ENCODE measurements at regions not wholly inside any gene's neighbourhood (a gene's known extent, or its start where the extent isn't known, plus 50 kb on each side); places are given as distances from the start of the nearest gene placed in this dataset.
A peak's percentile ranks its signal among the peaks of the same experiment; 100 is the strongest.

DNA sequence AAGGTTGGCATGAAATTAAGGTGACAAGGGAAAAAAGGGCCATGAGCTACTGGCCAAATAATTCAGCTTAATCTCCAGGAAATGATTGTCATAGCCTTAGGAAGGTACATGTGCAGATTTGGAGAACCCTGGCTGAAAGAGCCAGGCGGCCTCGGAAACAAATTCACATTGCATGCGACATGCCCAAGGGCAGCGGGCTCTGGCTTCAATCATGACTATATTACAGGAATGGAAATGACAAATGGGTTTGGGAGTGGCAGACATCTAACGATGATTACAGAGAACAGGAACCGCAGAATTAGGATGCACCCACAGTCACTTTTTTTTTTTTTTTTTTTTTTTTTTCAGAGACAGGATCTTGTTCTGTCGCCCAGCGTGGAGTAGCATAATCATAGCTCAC is 112.4 kb upstream of the SALL4 start:
- Histone ChIP-seq H3K9me3 (ENCODE audit: low read depth, low read length) (no peaks in the 10 kb centered on the region), H3K27ac (peak overlapping the region; percentile 26), H3K9ac (ENCODE audit: insufficient read length) (no peak overlapping the region), H3K4me3 (peak overlapping the region; percentile 56; the same call in 1 of the 2 replicates), H3K36me3 (ENCODE audit: insufficient read depth, low read length) (no peaks in the 10 kb centered on the region)
- no peak for TF ChIP-seq EZH2 (IDR thresholded peaks at IDR 0.05)
- TF ChIP-seq POLR2AphosphoS5 (IDR thresholded peaks at IDR 0.05; ENCODE audit: borderline replicate concordance, low read depth, low read length), result no peak
- TF ChIP-seq FOXP2 (optimal IDR thresholded peaks at IDR 0.05; ENCODE audit: control extremely low read depth, extremely low read length, insufficient read depth), result no peak
- no peak for DNase-seq (ENCODE audit: low read depth, low spot score)

DNA sequence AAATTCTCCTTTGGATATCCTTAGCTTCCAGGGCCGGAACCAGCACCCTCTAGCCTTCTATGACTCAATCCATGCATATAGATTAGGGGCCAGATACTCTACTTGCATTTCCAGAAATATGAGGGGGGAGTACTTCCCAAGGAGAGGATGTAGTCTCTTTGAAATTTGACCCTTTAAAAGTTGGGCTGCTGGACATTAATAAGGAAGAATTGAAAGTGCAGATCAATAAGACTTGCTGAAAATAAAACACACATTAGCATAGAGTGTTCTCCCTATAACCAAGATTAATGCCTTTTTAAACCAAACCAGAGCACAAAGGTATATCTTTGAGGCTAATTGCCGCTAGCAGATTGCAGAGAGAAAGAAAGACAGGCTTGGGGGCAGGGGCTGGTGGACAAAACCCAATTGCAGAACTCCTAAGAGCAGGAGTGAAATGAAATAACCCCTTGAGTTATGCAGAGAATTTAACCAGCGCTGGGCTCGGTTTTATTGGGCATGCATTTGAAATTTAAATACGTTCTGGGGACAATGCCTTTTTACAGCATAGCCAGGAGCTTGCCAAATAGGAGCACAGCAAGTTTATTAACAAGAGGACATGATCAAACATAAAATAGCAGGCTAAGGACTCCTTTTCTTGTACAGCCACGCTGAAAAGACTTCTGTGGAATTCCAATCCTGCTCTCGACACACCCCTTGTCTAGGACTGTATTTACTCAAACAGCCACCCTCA is 108.2 kb upstream of the SALL4 start:
- DNase-seq (ENCODE audit: low read depth, low spot score), result peak; percentile 65
- TF ChIP-seq POLR2AphosphoS5 (IDR thresholded peaks at IDR 0.05; ENCODE audit: borderline replicate concordance, low read depth, low read length), result no peak
- TF ChIP-seq EZH2 (IDR thresholded peaks at IDR 0.05), result no peak
- no peak for TF ChIP-seq FOXP2 (optimal IDR thresholded peaks at IDR 0.05; ENCODE audit: control extremely low read depth, extremely low read length, insufficient read depth)
- no peaks in the 10 kb centered on the region for H3K9me3 ChIP-seq (ENCODE audit: low read depth, low read length)
- H3K36me3 ChIP-seq (ENCODE audit: insufficient read depth, low read length), result no peaks in the 10 kb centered on the region
- H3K27ac ChIP-seq, result peak overlapping the region; percentile 65
- peak overlapping the region; percentile 44 for H3K9ac ChIP-seq (ENCODE audit: insufficient read length)
- peak overlapping the region; percentile 62 for H3K4me3 ChIP-seq

DNA sequence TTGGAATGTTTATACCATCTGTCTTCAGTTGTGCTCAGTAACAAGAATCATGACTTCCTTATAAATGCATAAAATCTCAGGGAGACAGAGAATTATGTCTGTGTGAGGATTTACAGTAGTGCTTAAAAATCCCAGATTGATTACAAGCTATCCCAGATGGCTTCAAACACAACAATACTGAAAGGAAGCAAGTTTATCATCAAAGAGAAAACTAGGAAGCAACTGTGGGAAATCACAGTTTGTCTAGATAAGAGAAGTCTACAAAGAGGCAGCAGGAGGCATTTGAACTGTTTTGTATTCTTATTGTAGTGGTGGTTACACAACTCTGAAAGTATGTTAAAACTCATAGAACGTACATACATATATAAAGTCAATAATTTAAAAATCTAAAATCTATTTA is 104.4 kb upstream of the SALL4 start:
- Histone ChIP-seq H3K4me3 (no peak overlapping the region), H3K36me3 (ENCODE audit: insufficient read depth, low read length) (no peaks in the 10 kb centered on the region), H3K9me3 (ENCODE audit: low read depth, low read length) (no peaks in the 10 kb centered on the region), H3K9ac (ENCODE audit: insufficient read length) (no peak overlapping the region), H3K27ac (no peak overlapping the region)
- TF ChIP-seq EZH2 (IDR thresholded peaks at IDR 0.05), result no peak
- TF ChIP-seq FOXP2 (optimal IDR thresholded peaks at IDR 0.05; ENCODE audit: control extremely low read depth, extremely low read length, insufficient read depth), result no peak
- TF ChIP-seq POLR2AphosphoS5 (IDR thresholded peaks at IDR 0.05; ENCODE audit: borderline replicate concordance, low read depth, low read length), result no peak
- DNase-seq (ENCODE audit: low read depth, low spot score), result no peak

DNA sequence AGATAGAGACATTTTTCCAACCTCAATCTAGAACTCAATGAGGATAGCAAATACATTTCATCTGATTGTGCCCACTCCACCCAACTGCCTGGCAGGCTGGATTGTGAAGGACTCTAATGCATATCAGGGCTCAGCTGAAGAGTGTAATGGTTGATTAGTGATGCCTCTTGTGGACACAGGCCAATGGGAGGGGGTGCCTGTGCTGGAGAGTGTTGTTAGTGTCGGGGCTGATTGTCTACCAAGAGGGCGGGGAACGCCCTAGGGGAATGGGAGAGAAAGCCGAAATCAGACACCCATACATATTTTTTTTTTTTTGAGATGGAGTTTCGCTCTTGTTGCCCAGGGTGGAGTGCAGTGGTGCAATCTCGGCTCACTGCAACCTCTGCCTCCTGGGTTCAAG is 103.7 kb upstream of the SALL4 start:
- no peak for TF ChIP-seq POLR2AphosphoS5 (IDR thresholded peaks at IDR 0.05; ENCODE audit: borderline replicate concordance, low read depth, low read length)
- TF ChIP-seq EZH2 (IDR thresholded peaks at IDR 0.05), result no peak
- no peak for TF ChIP-seq FOXP2 (optimal IDR thresholded peaks at IDR 0.05; ENCODE audit: control extremely low read depth, extremely low read length, insufficient read depth)
- no peak overlapping the region for H3K9ac ChIP-seq (ENCODE audit: insufficient read length)
- no peak overlapping the region for H3K27ac ChIP-seq
- H3K9me3 ChIP-seq (ENCODE audit: low read depth, low read length), result no peaks in the 10 kb centered on the region
- no peak overlapping the region for H3K4me3 ChIP-seq
- H3K36me3 ChIP-seq (ENCODE audit: insufficient read depth, low read length), result no peaks in the 10 kb centered on the region
- DNase-seq (ENCODE audit: low read depth, low spot score), result no peak

DNA sequence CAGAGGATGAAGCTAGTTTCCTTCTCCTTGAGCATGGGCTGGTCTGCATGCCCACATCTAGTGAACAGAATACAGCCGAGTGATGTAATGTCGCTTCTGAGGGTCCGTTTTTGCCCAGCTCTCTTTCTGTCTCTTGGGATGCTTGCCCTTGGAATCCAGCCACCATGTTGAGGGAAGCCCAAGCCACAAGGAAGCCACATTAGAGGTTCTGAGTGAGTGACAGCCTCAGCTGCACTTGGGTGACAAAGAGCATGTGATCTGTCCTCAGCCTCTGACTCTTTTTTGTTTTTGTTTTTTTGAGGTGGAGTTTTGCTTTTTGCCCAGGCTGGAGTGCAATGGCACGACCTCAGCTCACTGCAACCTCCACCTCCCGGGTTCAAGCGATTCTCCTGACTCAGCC is 100.6 kb upstream of the SALL4 start:
- TF ChIP-seq FOXP2 (optimal IDR thresholded peaks at IDR 0.05; ENCODE audit: control extremely low read depth, extremely low read length, insufficient read depth) (no peak), POLR2AphosphoS5 (IDR thresholded peaks at IDR 0.05; ENCODE audit: borderline replicate concordance, low read depth, low read length) (no peak), EZH2 (IDR thresholded peaks at IDR 0.05) (no peak)
- Histone ChIP-seq H3K9ac (ENCODE audit: insufficient read length) (no peak overlapping the region), H3K36me3 (ENCODE audit: insufficient read depth, low read length) (no peaks in the 10 kb centered on the region), H3K9me3 (ENCODE audit: low read depth, low read length) (no peaks in the 10 kb centered on the region), H3K27ac (no peak overlapping the region), H3K4me3 (no peak overlapping the region)
- no peak for DNase-seq (ENCODE audit: low read depth, low spot score)

DNA sequence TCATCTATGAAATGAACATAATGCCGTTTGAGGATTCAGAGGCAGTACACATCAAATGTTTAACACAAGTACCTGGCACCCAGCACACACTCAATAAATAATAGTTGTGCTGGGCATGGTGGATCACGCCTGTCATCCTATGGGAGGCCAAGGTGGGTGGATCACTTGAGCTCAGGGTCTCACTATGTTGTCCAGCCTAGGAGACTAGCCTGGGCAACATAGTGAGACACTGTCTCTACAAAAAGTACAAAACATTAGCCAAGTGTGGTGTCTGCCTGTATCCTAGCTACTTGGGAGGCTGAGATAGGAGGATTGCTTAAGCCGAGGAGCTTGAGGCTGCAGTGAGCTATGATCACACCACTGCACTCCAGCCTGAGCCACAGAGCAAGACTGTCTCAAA is 98.1 kb upstream of the SALL4 start:
- H3K27ac ChIP-seq, result no peak overlapping the region
- TF ChIP-seq POLR2AphosphoS5 (IDR thresholded peaks at IDR 0.05; ENCODE audit: borderline replicate concordance, low read depth, low read length) (no peak), FOXP2 (optimal IDR thresholded peaks at IDR 0.05; ENCODE audit: control extremely low read depth, extremely low read length, insufficient read depth) (no peak), EZH2 (IDR thresholded peaks at IDR 0.05) (no peak)
- no peak overlapping the region for H3K9ac ChIP-seq (ENCODE audit: insufficient read length)
- H3K4me3 ChIP-seq, result no peak overlapping the region
- H3K36me3 ChIP-seq (ENCODE audit: insufficient read depth, low read length), result no peaks in the 10 kb centered on the region
- no peak for DNase-seq (ENCODE audit: low read depth, low spot score)
- no peaks in the 10 kb centered on the region for H3K9me3 ChIP-seq (ENCODE audit: low read depth, low read length)

DNA sequence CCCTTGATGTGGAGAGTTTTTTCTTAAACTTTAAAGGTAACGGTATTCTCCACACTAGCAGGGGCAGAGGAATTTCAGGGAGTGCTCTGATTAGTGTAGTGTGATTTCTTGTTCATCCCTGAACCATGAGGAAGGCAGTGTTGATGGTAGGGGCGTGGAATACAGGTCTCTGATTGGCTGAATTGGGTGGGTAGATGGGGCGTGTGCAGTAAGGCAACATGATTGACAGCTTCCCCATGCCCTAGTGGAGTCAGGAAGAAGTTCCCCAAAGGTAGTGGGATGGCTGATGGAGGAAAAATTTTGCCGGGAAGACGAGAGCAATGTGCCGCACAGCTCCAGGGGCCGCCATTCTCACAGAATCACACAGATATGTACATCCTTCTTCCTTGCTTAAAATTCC is 97.4 kb upstream of the SALL4 start:
- TF ChIP-seq EZH2 (IDR thresholded peaks at IDR 0.05) (no peak), FOXP2 (optimal IDR thresholded peaks at IDR 0.05; ENCODE audit: control extremely low read depth, extremely low read length, insufficient read depth) (no peak), POLR2AphosphoS5 (IDR thresholded peaks at IDR 0.05; ENCODE audit: borderline replicate concordance, low read depth, low read length) (no peak)
- Histone ChIP-seq H3K9ac (ENCODE audit: insufficient read length) (no peak overlapping the region), H3K9me3 (ENCODE audit: low read depth, low read length) (no peaks in the 10 kb centered on the region), H3K4me3 (no peak overlapping the region), H3K36me3 (ENCODE audit: insufficient read depth, low read length) (no peaks in the 10 kb centered on the region), H3K27ac (no peak overlapping the region)
- no peak for DNase-seq (ENCODE audit: low read depth, low spot score)

DNA sequence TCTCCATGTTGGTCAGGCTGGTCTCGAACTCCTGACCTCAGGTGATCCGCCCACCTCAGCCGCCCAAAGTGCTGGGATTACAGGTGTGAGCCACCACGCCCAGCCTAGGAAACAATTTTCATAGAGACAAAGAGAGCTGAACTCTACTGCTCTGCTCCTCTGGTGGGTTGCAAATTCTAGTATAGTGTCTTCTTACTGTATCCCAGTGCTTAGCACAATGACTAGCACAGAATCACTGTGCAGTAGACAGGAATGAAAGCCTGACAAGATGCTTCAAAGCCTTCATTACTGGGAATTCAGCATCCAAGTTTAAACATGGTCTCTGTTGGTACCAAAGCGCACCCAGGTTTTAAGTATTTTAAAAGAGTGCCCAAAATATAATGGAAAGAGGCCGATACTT is 96.5 kb upstream of the SALL4 start:
- no peaks in the 10 kb centered on the region for H3K36me3 ChIP-seq (ENCODE audit: insufficient read depth, low read length)
- H3K27ac ChIP-seq, result no peak overlapping the region
- no peaks in the 10 kb centered on the region for H3K9me3 ChIP-seq (ENCODE audit: low read depth, low read length)
- no peak overlapping the region for H3K9ac ChIP-seq (ENCODE audit: insufficient read length)
- DNase-seq (ENCODE audit: low read depth, low spot score), result no peak
- TF ChIP-seq POLR2AphosphoS5 (IDR thresholded peaks at IDR 0.05; ENCODE audit: borderline replicate concordance, low read depth, low read length), result no peak
- TF ChIP-seq EZH2 (IDR thresholded peaks at IDR 0.05), result no peak
- no peak for TF ChIP-seq FOXP2 (optimal IDR thresholded peaks at IDR 0.05; ENCODE audit: control extremely low read depth, extremely low read length, insufficient read depth)
- H3K4me3 ChIP-seq, result no peak overlapping the region

DNA sequence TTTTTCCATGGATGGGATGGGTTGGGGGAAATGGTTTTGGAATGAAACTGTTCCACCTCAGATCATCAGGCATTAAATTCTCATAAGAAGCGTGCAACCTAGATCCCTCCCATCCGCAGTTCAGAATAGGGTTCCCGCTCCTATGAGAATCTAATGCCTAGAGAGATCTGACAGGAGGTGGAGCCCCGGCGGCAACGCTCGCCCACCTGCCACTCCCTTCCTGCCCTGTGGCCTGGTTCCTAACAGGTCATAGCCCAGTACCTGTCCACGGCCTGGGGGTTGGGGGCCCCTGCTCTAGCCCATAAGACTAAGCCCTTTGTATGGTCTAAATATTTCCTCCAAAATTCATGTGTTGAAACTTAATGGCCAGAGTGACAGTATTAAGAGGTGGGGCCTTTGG is 92.3 kb upstream of the SALL4 start:
- no peak for DNase-seq (ENCODE audit: low read depth, low spot score)
- Histone ChIP-seq H3K27ac (no peak overlapping the region), H3K9me3 (ENCODE audit: low read depth, low read length) (no peaks in the 10 kb centered on the region), H3K36me3 (ENCODE audit: insufficient read depth, low read length) (no peaks in the 10 kb centered on the region), H3K9ac (ENCODE audit: insufficient read length) (no peak overlapping the region), H3K4me3 (no peak overlapping the region)
- TF ChIP-seq EZH2 (IDR thresholded peaks at IDR 0.05) (no peak), FOXP2 (optimal IDR thresholded peaks at IDR 0.05; ENCODE audit: control extremely low read depth, extremely low read length, insufficient read depth) (no peak), POLR2AphosphoS5 (IDR thresholded peaks at IDR 0.05; ENCODE audit: borderline replicate concordance, low read depth, low read length) (no peak)
